ENCODE measurements at regions not wholly inside any gene's neighbourhood (a gene's known extent, or its start where the extent isn't known, plus 50 kb on each side); places are given as distances from the start of the nearest gene placed in this dataset.

DNA sequence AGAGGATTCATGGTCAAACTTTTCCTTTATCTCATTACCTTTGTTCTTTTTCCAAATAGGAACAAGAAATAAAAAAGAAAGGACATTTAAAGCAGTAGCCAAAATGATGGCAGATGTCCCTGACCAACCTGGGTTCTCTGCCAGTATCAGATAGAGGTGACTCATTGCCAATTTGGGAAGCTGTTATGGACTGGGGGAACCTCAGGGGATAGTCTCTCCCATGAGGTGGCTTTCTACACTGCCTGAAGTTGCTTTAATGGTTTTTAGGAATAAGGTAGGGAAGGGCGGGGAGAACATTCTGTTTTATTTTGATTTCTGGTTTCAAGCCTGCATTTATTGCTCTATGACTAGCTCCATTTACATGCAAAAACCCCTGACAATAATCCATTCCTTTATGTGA, 457.9 kb upstream of the TPK1 start:
- Histone ChIP-seq H3K27ac (no peak overlapping the region), H3K9me3 (no peaks in the 10 kb centered on the region), H3K4me1 (no peaks in the 10 kb centered on the region), H3K27me3 (ENCODE audit: insufficient read depth in 3 of 3, low read length in 2 of 3) (no peaks in the 10 kb centered on the region), H3K36me3 (ENCODE audit: insufficient read depth in 1 of 2, low read depth in 1 of 2) (no peaks in the 10 kb centered on the region), H3K4me3 (no peak overlapping the region)
- ATAC-seq = no peak
- no peak for DNase-seq
- TF ChIP-seq, protein P1, sequence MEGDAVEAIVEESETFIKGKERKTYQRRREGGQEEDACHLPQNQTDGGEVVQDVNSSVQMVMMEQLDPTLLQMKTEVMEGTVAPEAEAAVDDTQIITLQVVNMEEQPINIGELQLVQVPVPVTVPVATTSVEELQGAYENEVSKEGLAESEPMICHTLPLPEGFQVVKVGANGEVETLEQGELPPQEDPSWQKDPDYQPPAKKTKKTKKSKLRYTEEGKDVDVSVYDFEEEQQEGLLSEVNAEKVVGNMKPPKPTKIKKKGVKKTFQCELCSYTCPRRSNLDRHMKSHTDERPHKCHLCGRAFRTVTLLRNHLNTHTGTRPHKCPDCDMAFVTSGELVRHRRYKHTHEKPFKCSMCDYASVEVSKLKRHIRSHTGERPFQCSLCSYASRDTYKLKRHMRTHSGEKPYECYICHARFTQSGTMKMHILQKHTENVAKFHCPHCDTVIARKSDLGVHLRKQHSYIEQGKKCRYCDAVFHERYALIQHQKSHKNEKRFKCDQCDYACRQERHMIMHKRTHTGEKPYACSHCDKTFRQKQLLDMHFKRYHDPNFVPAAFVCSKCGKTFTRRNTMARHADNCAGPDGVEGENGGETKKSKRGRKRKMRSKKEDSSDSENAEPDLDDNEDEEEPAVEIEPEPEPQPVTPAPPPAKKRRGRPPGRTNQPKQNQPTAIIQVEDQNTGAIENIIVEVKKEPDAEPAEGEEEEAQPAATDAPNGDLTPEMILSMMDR (IDR thresholded peaks at IDR 0.05) = no peak
- intact Hi-C loops (cut with DNase I) = no loop called here
- 49 to 71% (median 67%) methylated on average over 1 of the region's 1 CpG for WGBS, 3 donors

DNA sequence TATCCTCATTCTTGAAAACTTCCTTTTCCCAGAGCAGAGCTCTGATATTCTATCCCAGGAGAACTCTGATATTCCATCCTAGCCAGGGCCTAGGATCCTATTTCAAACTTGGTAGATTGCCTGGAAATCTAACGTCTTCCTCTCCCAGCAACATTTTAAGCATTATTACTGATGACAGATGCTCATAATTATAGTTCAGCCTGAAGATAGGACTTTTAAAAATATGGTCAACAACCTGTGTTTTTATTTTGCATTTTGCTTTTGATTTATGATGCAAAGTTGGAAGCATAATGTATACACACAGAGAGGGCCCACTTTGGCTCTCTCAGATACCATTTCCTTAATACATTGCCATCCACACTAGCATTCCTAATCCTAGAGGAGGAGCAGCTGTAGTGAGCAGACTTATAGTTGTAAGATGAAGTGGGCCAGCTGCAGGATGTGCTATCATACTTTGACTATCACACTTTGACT, 457.4 kb upstream of the TPK1 start:
- DNase-seq (no peak), ATAC-seq (no peak)
- Histone ChIP-seq H3K9me3 (no peaks in the 10 kb centered on the region), H3K27ac (no peak overlapping the region), H3K36me3 (ENCODE audit: insufficient read depth in 1 of 2, low read depth in 1 of 2) (no peaks in the 10 kb centered on the region), H3K4me3 (no peak overlapping the region), H3K27me3 (ENCODE audit: insufficient read depth in 3 of 3, low read length in 2 of 3) (no peaks in the 10 kb centered on the region), H3K4me1 (no peaks in the 10 kb centered on the region)
- intact Hi-C loops (cut with DNase I) = no loop called here
- TF ChIP-seq, protein P1 (IDR thresholded peaks at IDR 0.05) = no peak
- 10 to 13% (median 10%) methylated on average over 1 of the region's 1 CpG for WGBS, 3 donors

DNA sequence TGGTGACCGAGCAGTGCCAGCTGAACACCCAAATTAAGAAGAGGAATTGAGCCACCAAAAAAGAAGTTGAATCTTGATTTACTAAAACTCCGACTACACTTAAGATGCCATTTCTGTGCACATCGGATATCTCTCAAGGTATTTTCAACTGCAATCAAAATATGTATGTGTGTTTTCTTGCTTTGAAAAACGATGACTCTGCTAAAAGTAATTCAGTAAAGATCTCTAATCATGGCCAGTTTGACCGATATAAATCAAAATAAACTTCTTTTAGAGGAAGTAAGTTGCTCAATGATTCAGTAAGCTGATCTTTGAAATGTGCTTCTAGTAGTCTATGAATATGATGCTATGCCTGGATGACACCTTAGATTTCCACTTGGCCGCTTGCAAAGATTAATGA, 453.5 kb upstream of the TPK1 start:
- WGBS, 3 donors = 83 to 85% (median 84%) methylated on average over 6 of the region's 6 CpGs
- intact Hi-C loops (cut with DNase I) = no loop called here

DNA sequence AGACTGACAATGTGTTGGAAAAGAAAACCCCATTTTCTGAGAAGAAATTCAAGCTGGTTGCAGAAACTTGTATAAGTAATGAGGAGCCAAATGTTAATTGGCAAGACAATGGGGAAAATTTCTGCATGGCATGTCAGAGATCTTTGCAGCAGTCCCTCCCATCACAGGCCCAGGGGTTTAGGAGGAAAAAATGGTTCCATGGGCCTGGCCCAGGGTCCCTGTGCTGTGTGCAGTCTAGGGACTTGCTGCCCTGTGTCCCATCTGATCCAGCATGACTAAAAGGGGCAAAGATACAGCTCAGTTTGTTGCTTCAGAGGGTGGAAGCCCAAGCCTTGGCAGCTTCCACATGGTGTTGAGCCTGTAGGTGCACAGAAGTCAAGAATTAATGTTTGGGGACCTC, 440.3 kb upstream of the TPK1 start:
- H3K4me3 ChIP-seq = no peak overlapping the region
- H3K27me3 ChIP-seq (ENCODE audit: insufficient read depth in 3 of 3, low read length in 2 of 3) = no peaks in the 10 kb centered on the region
- H3K9me3 ChIP-seq = peaks cover 7% of the 10 kb centered on the region
- no peaks in the 10 kb centered on the region for H3K36me3 ChIP-seq (ENCODE audit: insufficient read depth in 1 of 2, low read depth in 1 of 2)
- intact Hi-C loops (cut with DNase I) = no loop called here
- no peaks in the 10 kb centered on the region for H3K4me1 ChIP-seq
- ATAC-seq = no peak
- no peak for DNase-seq
- TF ChIP-seq, protein P1 (IDR thresholded peaks at IDR 0.05) = no peak
- H3K27ac ChIP-seq = no peak overlapping the region

More for the DNA sequence above, 453.5 kb upstream of the TPK1 start:
- TF ChIP-seq, protein P1 (IDR thresholded peaks at IDR 0.05) = no peak
- no peaks in the 10 kb centered on the region for H3K9me3 ChIP-seq
- H3K27me3 ChIP-seq (ENCODE audit: insufficient read depth in 3 of 3, low read length in 2 of 3) = no peaks in the 10 kb centered on the region
- DNase-seq (no peak), ATAC-seq (no peak)
- H3K4me3 ChIP-seq = no peak overlapping the region
- H3K27ac ChIP-seq = no peak overlapping the region
- no peaks in the 10 kb centered on the region for H3K36me3 ChIP-seq (ENCODE audit: insufficient read depth in 1 of 2, low read depth in 1 of 2)
- H3K4me1 ChIP-seq = no peaks in the 10 kb centered on the region

DNA sequence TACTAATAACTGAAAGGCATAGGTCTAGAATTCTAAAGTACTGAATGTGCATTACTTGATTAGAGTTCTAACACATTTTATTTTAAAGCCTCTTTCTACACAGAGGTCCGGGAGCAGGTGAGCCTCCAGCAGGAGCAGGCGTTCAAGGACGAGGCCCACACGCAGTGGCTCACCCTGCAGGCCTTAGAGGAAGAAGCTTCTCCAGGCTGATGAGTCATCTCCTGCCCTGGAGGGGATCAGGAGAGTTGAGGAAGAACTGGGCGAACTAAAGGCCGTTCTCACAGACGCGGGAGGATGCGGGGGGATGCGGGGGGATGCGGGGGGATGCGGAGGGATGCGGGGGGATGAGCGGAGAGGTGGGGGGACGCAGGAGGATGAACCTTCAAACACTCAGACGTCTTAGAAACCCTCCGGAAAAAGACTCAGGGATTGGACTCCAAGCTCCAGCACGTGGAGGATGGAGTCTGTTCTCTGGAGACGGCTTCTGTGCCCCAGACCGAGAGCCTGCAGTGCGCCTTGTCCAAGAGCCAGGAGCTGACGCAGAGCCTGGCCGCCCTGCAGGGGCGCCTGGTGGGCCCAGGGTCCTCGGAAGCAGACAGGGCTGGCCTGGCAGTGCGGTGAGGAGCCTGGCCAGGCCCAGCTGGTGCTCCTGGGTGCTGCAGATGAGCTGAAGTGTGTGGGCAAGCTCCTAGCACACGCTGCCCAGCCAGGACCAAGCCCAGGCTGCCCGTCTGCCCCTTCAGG, 433.7 kb upstream of the TPK1 start:
- ATAC-seq (no peak), DNase-seq (no peak)
- no peak overlapping the region for H3K4me3 ChIP-seq
- intact Hi-C loops (cut with DNase I) = no loop called here
- no peaks in the 10 kb centered on the region for H3K9me3 ChIP-seq
- TF ChIP-seq, protein P1 (IDR thresholded peaks at IDR 0.05) = no peak
- H3K27ac ChIP-seq = no peak overlapping the region
- no peaks in the 10 kb centered on the region for H3K4me1 ChIP-seq
- no peaks in the 10 kb centered on the region for H3K36me3 ChIP-seq (ENCODE audit: insufficient read depth in 1 of 2, low read depth in 1 of 2)
- no peaks in the 10 kb centered on the region for H3K27me3 ChIP-seq (ENCODE audit: insufficient read depth in 3 of 3, low read length in 2 of 3)
- 88 to 89% (median 89%) methylated on average over 28 of the region's 28 CpGs for WGBS, 3 donors
